Neural progenitor cell (in vitro differentiated cells): ENCODE measurements at regions not wholly inside any gene's neighbourhood (a gene's known extent, or its start where the extent isn't known, plus 50 kb on each side); places are given as distances from the start of the nearest gene placed in this dataset.

Experiments
- DNase-seq: peaks from one replicate; pipeline ENCODE4 v3.0.0-alpha.2; 2016; ENCODE audit warnings: low spot score
- H2AFZ ChIP-seq: fragments of 200-600 bp; sonication (generic); replicated peaks from 2 replicates; pipeline ENCODE4 v1.6.1; 2016; ENCODE audit warnings: antibody characterized with exemption
- H3F3A ChIP-seq: fragments of 200-600 bp; sonication (generic); 2 replicates; pipeline ENCODE4 v1.6.1; 2016; ENCODE audit warnings: antibody characterized with exemption, low read depth
- H3K27ac ChIP-seq: fragments of 200-600 bp; sonication (generic); 2 replicates; pipeline ENCODE4 v1.5.1; 2016; ENCODE audit warnings: mild to moderate bottlenecking
- H3K27me3 ChIP-seq: fragments of 200-600 bp; sonication (generic); 2 replicates; pipeline ENCODE4 v1.6.1; 2016; ENCODE audit warnings: mild to moderate bottlenecking, moderate library complexity
- H3K36me3 ChIP-seq: fragments of 200-600 bp; sonication (generic); 2 replicates; pipeline ENCODE4 v1.5.1; 2016
- H3K4me1 ChIP-seq: fragments of 200-600 bp; sonication (generic); 2 replicates; pipeline ENCODE4 v1.6.1; 2016; ENCODE audit warnings: mixed run types
- H3K4me2 ChIP-seq: fragments of 200-600 bp; sonication (generic); 2 replicates; pipeline ENCODE4 v1.6.1; 2016
- H3K4me3 ChIP-seq: fragments of 200-600 bp; sonication (generic); 2 replicates; pipeline ENCODE4 v1.5.1; 2016
- H3K79me2 ChIP-seq: fragments of 200-600 bp; sonication (generic); 2 replicates; pipeline ENCODE4 v1.6.1; 2016; ENCODE audit warnings: low read depth
- H3K9ac ChIP-seq: fragments of 200-600 bp; sonication (generic); 2 replicates; pipeline ENCODE4 v1.6.1; 2016
- H3K9me3 ChIP-seq: fragments of 200-600 bp; sonication (generic); 2 replicates; pipeline ENCODE4 v1.5.1; 2016; ENCODE audit warnings: low read depth
- H4K20me1 ChIP-seq: fragments of 200-600 bp; sonication (generic); 2 replicates; pipeline ENCODE4 v1.6.1; 2016; ENCODE audit warnings: low read depth
- H3K27ac Mint-ChIP-seq: 3 replicates; pipeline ENCODE4 v1.8.0; 2021; ENCODE audit warnings: mixed read lengths
- H3K27me3 Mint-ChIP-seq: 2 replicates; pipeline ENCODE4 v1.8.0; 2022; ENCODE audit warnings: low read depth, mild to moderate bottlenecking, inconsistent platforms, moderate library complexity, mixed read lengths; ENCODE audit not compliant: insufficient read depth
- H3K36me3 Mint-ChIP-seq: 3 replicates; pipeline ENCODE4 v1.8.0; 2021; ENCODE audit warnings: mixed read lengths
- H3K4me1 Mint-ChIP-seq: 3 replicates; pipeline ENCODE4 v1.8.0; 2021; ENCODE audit warnings: mixed read lengths
- H3K4me3 Mint-ChIP-seq: 3 replicates; pipeline ENCODE4 v1.8.0; 2021; ENCODE audit warnings: mild to moderate bottlenecking, moderate library complexity, mixed read lengths
- H3K9me3 Mint-ChIP-seq: 3 replicates; pipeline ENCODE4 v1.8.0; 2020; ENCODE audit warnings: mixed read lengths
- CTCF ChIP-seq: fragments of 200-600 bp; sonication (generic); IDR thresholded peaks from 2 replicates; pipeline ENCODE4 v1.5.1; 2017; ENCODE audit warnings: antibody characterized with exemption, mild to moderate bottlenecking
- EZH2 ChIP-seq: fragments of 200-600 bp; sonication (generic); IDR thresholded peaks from 2 replicates; pipeline ENCODE4 v1.6.1; 2017; ENCODE audit warnings: antibody characterized with exemption, mild to moderate bottlenecking, moderate library complexity
- EZH2phosphoT487 ChIP-seq: fragments of 200-600 bp; sonication (generic); IDR thresholded peaks from 2 replicates; pipeline ENCODE4 v1.6.1; 2017; ENCODE audit warnings: antibody characterized with exemption

GRCh38 chr10:84676536-84676935 lies 348.1 kb downstream of the CCSER2 start:
- peaks cover 5% of the 10 kb centered on the region for H3K4me1 ChIP-seq
- TF ChIP-seq EZH2 (no peak), EZH2phosphoT487 (no peak), CTCF (no peak)
- Mint-ChIP-seq H3K4me1 (peaks cover 3% of the 10 kb centered on the region), H3K4me3 (no peak overlapping the region), H3K36me3 (no peaks in the 10 kb centered on the region), H3K9me3 (peaks cover 7% of the 10 kb centered on the region), H3K27ac (no peak overlapping the region), H3K27me3 (no peaks in the 10 kb centered on the region)
- no peak overlapping the region for H3K4me2 ChIP-seq
- H3K4me3 ChIP-seq: no peak overlapping the region
- no peak for DNase-seq
- no peak overlapping the region for H3K9ac ChIP-seq
- H3K9me3 ChIP-seq: no peaks in the 10 kb centered on the region
- no peaks in the 10 kb centered on the region for H3F3A ChIP-seq
- H3K36me3 ChIP-seq: no peaks in the 10 kb centered on the region
- H3K79me2 ChIP-seq: no peaks in the 10 kb centered on the region
- no peaks in the 10 kb centered on the region for H3K27me3 ChIP-seq
- no peaks in the 10 kb centered on the region for H4K20me1 ChIP-seq
- H2AFZ ChIP-seq: no peak overlapping the region
- H3K27ac ChIP-seq: no peak overlapping the region

GRCh38 chr10:84681781-84682180 lies 353.4 kb downstream of the CCSER2 start:
- H3K9me3 Mint-ChIP-seq: peaks cover 10% of the 10 kb centered on the region
- H3K4me3 ChIP-seq: no peak overlapping the region
- peaks cover 2% of the 10 kb centered on the region for H3K4me1 Mint-ChIP-seq
- no peak overlapping the region for H3K27ac Mint-ChIP-seq
- H3F3A ChIP-seq: no peaks in the 10 kb centered on the region
- H3K27me3 Mint-ChIP-seq: peaks cover 3% of the 10 kb centered on the region
- no peaks in the 10 kb centered on the region for H3K79me2 ChIP-seq
- H3K9ac ChIP-seq: no peak overlapping the region
- H3K4me1 ChIP-seq: peaks cover 5% of the 10 kb centered on the region
- H4K20me1 ChIP-seq: no peaks in the 10 kb centered on the region
- H3K4me2 ChIP-seq: no peak overlapping the region
- no peak overlapping the region for H3K4me3 Mint-ChIP-seq
- no peak overlapping the region for H3K27ac ChIP-seq
- TF ChIP-seq EZH2phosphoT487: no peak
- TF ChIP-seq EZH2: no peak
- no peak for TF ChIP-seq CTCF
- H2AFZ ChIP-seq: no peak overlapping the region
- no peaks in the 10 kb centered on the region for H3K9me3 ChIP-seq
- no peak for DNase-seq
- no peaks in the 10 kb centered on the region for H3K36me3 ChIP-seq
- no peaks in the 10 kb centered on the region for H3K36me3 Mint-ChIP-seq
- no peaks in the 10 kb centered on the region for H3K27me3 ChIP-seq

- Histone ChIP-seq H3K9me3 (no peaks in the 10 kb centered on the region), H3F3A (no peaks in the 10 kb centered on the region), H3K4me3 (no peak overlapping the region), H4K20me1 (no peaks in the 10 kb centered on the region), H2AFZ (no peak overlapping the region), H3K9ac (no peak overlapping the region), H3K36me3 (no peaks in the 10 kb centered on the region), H3K79me2 (no peaks in the 10 kb centered on the region), H3K27me3 (no peaks in the 10 kb centered on the region), H3K27ac (no peak overlapping the region), H3K4me2 (no peak overlapping the region), H3K4me1 (peaks cover 1% of the 10 kb centered on the region)
- TF ChIP-seq EZH2: no peak
- no peak for TF ChIP-seq CTCF
- no peak for TF ChIP-seq EZH2phosphoT487
- H3K27me3 Mint-ChIP-seq: peaks cover 3% of the 10 kb centered on the region
- H3K27ac Mint-ChIP-seq: no peak overlapping the region
- H3K9me3 Mint-ChIP-seq: peaks cover 10% of the 10 kb centered on the region
- no peak overlapping the region for H3K4me3 Mint-ChIP-seq
- H3K4me1 Mint-ChIP-seq: peaks cover 2% of the 10 kb centered on the region
- no peak for DNase-seq
- H3K36me3 Mint-ChIP-seq: no peaks in the 10 kb centered on the region
These were observed 355.2 kb downstream of the CCSER2 start for GRCh38 chr10:84683550-84683949.
